ENCODE measurements at regions not wholly inside any gene's neighbourhood (a gene's known extent, or its start where the extent isn't known, plus 50 kb on each side); places are given as distances from the start of the nearest gene placed in this dataset.

GRCh38 chr3:124264346-124264745 is 272.4 kb upstream of the ROPN1 start:
- intact Hi-C loops (cut with micrococcal nuclease), result no loop called here

GRCh38 chr3:124266487-124266886 is 274.6 kb upstream of the ROPN1 start:
- H3K79me2 ChIP-seq (ENCODE audit: insufficient read depth, low read length), result no peaks in the 10 kb centered on the region
- intact Hi-C loops (cut with micrococcal nuclease), result no loop called here
- H3K27ac ChIP-seq (ENCODE audit: low read depth in 1 of 2, low read length in 2 of 2), result no peak overlapping the region
- H3K27me3 ChIP-seq (ENCODE audit: control insufficient read depth in 2 of 2, insufficient read depth in 2 of 2, low read length in 2 of 2), result no peaks in the 10 kb centered on the region
- Mint-ChIP-seq H3K27me3 (ENCODE audit: low read depth in 3 of 3) (peaks cover 3 to 13% (median 8%) of the 10 kb centered on the region in 3 donors), H3K4me3 (no peak overlapping the region), H3K36me3 (no peaks in the 10 kb centered on the region), H3K9me3 (peaks cover 0 to 3% (median 0%) of the 10 kb centered on the region in 7 donors), H3K4me1 (peaks cover 2% of the 10 kb centered on the region), H3K27ac (no peak overlapping the region)
- no peak overlapping the region for H2AFZ ChIP-seq (ENCODE audit: insufficient read depth, low read depth, low read length, poor library complexity, severe bottlenecking)
- WGBS (ENCODE audit: insufficient coverage), result 60% methylated on average over 1 of the region's 3 CpGs
- no peak for DNase-seq
- H3K36me3 ChIP-seq (replicated peaks in 1 of 2; ENCODE audit: control insufficient read depth in 1 of 2, insufficient read depth in 2 of 2, low read length in 2 of 2), result no peaks in the 10 kb centered on the region
- no peaks in the 10 kb centered on the region for H3K9me3 ChIP-seq (replicated peaks in 1 of 2; ENCODE audit: control insufficient read depth in 1 of 2, insufficient read depth in 1 of 2, low read length in 2 of 2)
- no peak overlapping the region for H3K9ac ChIP-seq (ENCODE audit: insufficient read depth, low read length, poor library complexity, severe bottlenecking)
- no peak overlapping the region for H3K4me3 ChIP-seq (replicated peaks in 1 of 3; ENCODE audit: low read depth in 2 of 3, low read length in 3 of 3)
- H3K4me2 ChIP-seq (replicated peaks; ENCODE audit: extremely low read depth, low read length, poor library complexity, severe bottlenecking), result no peak overlapping the region
- H3K4me1 ChIP-seq (ENCODE audit: control insufficient read depth in 1 of 2, insufficient read depth in 2 of 2, low read length in 2 of 2), result no peaks in the 10 kb centered on the region
- no peak for TF ChIP-seq CTCF (IDR thresholded peaks at IDR 0.05)
- H4K20me1 ChIP-seq (ENCODE audit: insufficient read depth, low read length), result no peaks in the 10 kb centered on the region

More at GRCh38 chr3:124264346-124264745, 272.4 kb upstream of the ROPN1 start:
- H3K9me3 ChIP-seq (replicated peaks in 1 of 2; ENCODE audit: control insufficient read depth in 1 of 2, insufficient read depth in 1 of 2, low read length in 2 of 2), result no peaks in the 10 kb centered on the region
- no peaks in the 10 kb centered on the region for H3K36me3 ChIP-seq (replicated peaks in 1 of 2; ENCODE audit: control insufficient read depth in 1 of 2, insufficient read depth in 2 of 2, low read length in 2 of 2)
- no peaks in the 10 kb centered on the region for H4K20me1 ChIP-seq (ENCODE audit: insufficient read depth, low read length)
- Mint-ChIP-seq H3K27ac (no peak overlapping the region), H3K4me1 (peaks cover 2% of the 10 kb centered on the region), H3K36me3 (no peaks in the 10 kb centered on the region), H3K4me3 (no peak overlapping the region), H3K27me3 (ENCODE audit: low read depth in 3 of 3) (peaks cover 3 to 10% (median 5%) of the 10 kb centered on the region in 3 donors), H3K9me3 (peaks cover 0 to 3% (median 0%) of the 10 kb centered on the region in 7 donors)
- DNase-seq, result no peak
- 97% methylated on average over 7 of the region's 8 CpGs for WGBS (ENCODE audit: insufficient coverage)
- TF ChIP-seq CTCF (IDR thresholded peaks at IDR 0.05), result no peak
- H3K4me3 ChIP-seq (replicated peaks in 1 of 3; ENCODE audit: low read depth in 2 of 3, low read length in 3 of 3), result no peak overlapping the region
- H3K27ac ChIP-seq (ENCODE audit: low read depth in 1 of 2, low read length in 2 of 2), result no peak overlapping the region
- H3K4me1 ChIP-seq (ENCODE audit: control insufficient read depth in 1 of 2, insufficient read depth in 2 of 2, low read length in 2 of 2), result no peaks in the 10 kb centered on the region
- no peak overlapping the region for H2AFZ ChIP-seq (ENCODE audit: insufficient read depth, low read depth, low read length, poor library complexity, severe bottlenecking)
- no peak overlapping the region for H3K4me2 ChIP-seq (replicated peaks; ENCODE audit: extremely low read depth, low read length, poor library complexity, severe bottlenecking)
- H3K79me2 ChIP-seq (ENCODE audit: insufficient read depth, low read length), result no peaks in the 10 kb centered on the region
- no peaks in the 10 kb centered on the region for H3K27me3 ChIP-seq (ENCODE audit: control insufficient read depth in 2 of 2, insufficient read depth in 2 of 2, low read length in 2 of 2)
- H3K9ac ChIP-seq (ENCODE audit: insufficient read depth, low read length, poor library complexity, severe bottlenecking), result no peak overlapping the region

Measured in CD14-positive monocyte (primary cell).